Upper lobe of right lung (tissue), 1 donor: ENCODE measurements at regions not wholly inside any gene's neighbourhood (a gene's known extent, or its start where the extent isn't known, plus 50 kb on each side); places are given as distances from the start of the nearest gene placed in this dataset.

ENCODE experiments used
- ATAC-seq: fragments of 200-7000 bp; cut with Tn5 transposase; one replicate; pipeline ENCODE4 v1.9.1; 2020; ENCODE audit warnings: mild to moderate bottlenecking, moderate library complexity
- DNase-seq: peaks from one replicate; pipeline ENCODE4 v3.0.0-alpha.2; 2020
- H3K27ac ChIP-seq: fragments of 200-600 bp; one replicate; pipeline ENCODE4 v1.8.0; 2022
- H3K27me3 ChIP-seq: fragments of 200-600 bp; one replicate; pipeline ENCODE4 v1.8.0; 2022; ENCODE audit warnings: mild to moderate bottlenecking
- H3K36me3 ChIP-seq: fragments of 200-600 bp; one replicate; pipeline ENCODE4 v1.8.0; 2022
- H3K4me1 ChIP-seq: fragments of 200-600 bp; one replicate; pipeline ENCODE4 v1.8.0; 2022
- H3K4me3 ChIP-seq: fragments of 200-600 bp; one replicate; pipeline ENCODE4 v1.8.0; 2022; ENCODE audit warnings: mild to moderate bottlenecking
- H3K9me3 ChIP-seq: fragments of 200-600 bp; one replicate; pipeline ENCODE4 v1.8.0; 2022
- intact Hi-C: fragments of 100-400 bp; cut with DNase I; formaldehyde crosslinking; loops from one replicate; pipeline ENCODE4 v1.11.0; 2022
- TF ChIP-seq, protein P1 (sequence below): fragments of 200-600 bp; IDR thresholded peaks from one replicate; pipeline ENCODE4 v1.8.0; 2022; ENCODE audit warnings: antibody characterized with exemption
- donor health status: DM: no; HTN: yes; CAD: no; lungs with severe emphysema.

- Histone ChIP-seq H3K27ac (no peak overlapping the region), H3K4me3 (no peak overlapping the region), H3K9me3 (no peaks in the 10 kb centered on the region), H3K36me3 (no peaks in the 10 kb centered on the region), H3K27me3 (no peaks in the 10 kb centered on the region), H3K4me1 (no peaks in the 10 kb centered on the region)
- intact Hi-C loops = no loop called here
- ATAC-seq = no peak
- TF ChIP-seq, protein P1, sequence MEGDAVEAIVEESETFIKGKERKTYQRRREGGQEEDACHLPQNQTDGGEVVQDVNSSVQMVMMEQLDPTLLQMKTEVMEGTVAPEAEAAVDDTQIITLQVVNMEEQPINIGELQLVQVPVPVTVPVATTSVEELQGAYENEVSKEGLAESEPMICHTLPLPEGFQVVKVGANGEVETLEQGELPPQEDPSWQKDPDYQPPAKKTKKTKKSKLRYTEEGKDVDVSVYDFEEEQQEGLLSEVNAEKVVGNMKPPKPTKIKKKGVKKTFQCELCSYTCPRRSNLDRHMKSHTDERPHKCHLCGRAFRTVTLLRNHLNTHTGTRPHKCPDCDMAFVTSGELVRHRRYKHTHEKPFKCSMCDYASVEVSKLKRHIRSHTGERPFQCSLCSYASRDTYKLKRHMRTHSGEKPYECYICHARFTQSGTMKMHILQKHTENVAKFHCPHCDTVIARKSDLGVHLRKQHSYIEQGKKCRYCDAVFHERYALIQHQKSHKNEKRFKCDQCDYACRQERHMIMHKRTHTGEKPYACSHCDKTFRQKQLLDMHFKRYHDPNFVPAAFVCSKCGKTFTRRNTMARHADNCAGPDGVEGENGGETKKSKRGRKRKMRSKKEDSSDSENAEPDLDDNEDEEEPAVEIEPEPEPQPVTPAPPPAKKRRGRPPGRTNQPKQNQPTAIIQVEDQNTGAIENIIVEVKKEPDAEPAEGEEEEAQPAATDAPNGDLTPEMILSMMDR = no peak
- DNase-seq = no peak
Observed at GRCh38 chr3:115554487-115554807, 68.9 kb upstream of the GAP43 start.

DNA sequence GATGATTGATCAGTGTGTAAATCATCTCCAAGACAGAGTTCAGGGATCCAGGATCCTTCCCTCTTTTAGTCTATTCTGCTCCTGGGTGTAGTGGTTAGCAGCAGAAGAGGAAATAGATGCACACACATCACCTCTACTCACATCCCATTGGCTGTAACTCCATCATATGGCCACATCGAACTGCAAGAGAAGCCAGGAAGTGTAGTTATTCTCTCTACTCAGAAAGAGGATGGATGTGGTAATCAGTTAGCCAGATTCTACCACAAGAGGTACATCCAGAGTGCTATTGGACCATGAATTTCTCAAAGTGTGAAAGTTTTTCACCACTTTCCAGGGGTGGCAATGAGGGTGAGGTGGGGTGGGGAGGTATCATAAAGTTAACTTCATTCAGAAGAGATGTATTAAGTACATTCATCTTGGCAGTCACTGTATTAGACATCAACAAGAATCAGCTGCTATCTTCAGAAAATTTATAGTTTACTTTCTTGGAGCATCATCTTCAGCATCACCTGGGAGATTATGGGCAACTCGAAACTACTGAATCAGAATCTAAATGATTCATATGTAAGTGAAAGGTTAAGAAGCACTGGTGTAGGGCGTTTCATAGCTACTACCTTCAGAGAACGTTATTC is 60.6 kb upstream of the GAP43 start:
- ATAC-seq = no peak
- Histone ChIP-seq H3K27ac (no peak overlapping the region), H3K4me1 (no peaks in the 10 kb centered on the region), H3K36me3 (no peaks in the 10 kb centered on the region), H3K4me3 (no peak overlapping the region), H3K9me3 (no peaks in the 10 kb centered on the region), H3K27me3 (no peaks in the 10 kb centered on the region)
- intact Hi-C loops = no loop called here
- TF ChIP-seq, protein P1 = no peak
- no peak for DNase-seq

GRCh38 chr3:115563984-115564383 is 59.3 kb upstream of the GAP43 start:
- no peaks in the 10 kb centered on the region for H3K9me3 ChIP-seq

GRCh38 chr3:115571413-115571812 is 51.9 kb upstream of the GAP43 start:
- H3K27me3 ChIP-seq = no peaks in the 10 kb centered on the region
- ATAC-seq (no peak), DNase-seq (no peak)
- H3K9me3 ChIP-seq = no peaks in the 10 kb centered on the region
- TF ChIP-seq, protein P1 = no peak
- intact Hi-C loops = no loop called here
- H3K27ac ChIP-seq = no peak overlapping the region
- H3K36me3 ChIP-seq = no peaks in the 10 kb centered on the region
- no peak overlapping the region for H3K4me3 ChIP-seq
- no peaks in the 10 kb centered on the region for H3K4me1 ChIP-seq

More at GRCh38 chr3:115563984-115564383, 59.3 kb upstream of the GAP43 start:
- no peak for ATAC-seq
- H3K27ac ChIP-seq = no peak overlapping the region
- intact Hi-C loops = no loop called here
- H3K27me3 ChIP-seq = no peaks in the 10 kb centered on the region
- TF ChIP-seq, protein P1 = no peak
- no peak overlapping the region for H3K4me3 ChIP-seq
- H3K4me1 ChIP-seq = no peaks in the 10 kb centered on the region
- DNase-seq = no peak
- H3K36me3 ChIP-seq = no peaks in the 10 kb centered on the region
